HL-60 (cell line): ENCODE measurements at regions not wholly inside any gene's neighbourhood (a gene's known extent, or its start where the extent isn't known, plus 50 kb on each side); places are given as distances from the start of the nearest gene placed in this dataset.

Experiments
- DNase-seq, 2 experiments: peaks; one replicate each; pipeline ENCODE4 v3.0.0-alpha.2; 2010 to 2020; ENCODE audit warnings: low read depth in 1 of 2, low spot score in 1 of 2
- H3K27ac ChIP-seq: fragments of 250-450 bp; sonication (Bioruptor Pico); replicated peaks from 2 replicates; pipeline ENCODE4 v1.5.1; 2020; ENCODE audit warnings: mild to moderate bottlenecking, moderate library complexity
- H3K27me3 ChIP-seq: fragments of 250-450 bp; sonication (Bioruptor Pico); 2 replicates; pipeline ENCODE4 v1.5.1; 2021; ENCODE audit warnings: mild to moderate bottlenecking, moderate library complexity; ENCODE audit not compliant: insufficient read depth, poor library complexity, severe bottlenecking
- H3K4me3 ChIP-seq: replicated peaks from 2 replicates; pipeline ENCODE4 v1.5.1; 2011; ENCODE audit warnings: mild to moderate bottlenecking, control low read depth, low read length; ENCODE audit not compliant: insufficient read depth
- CTCF ChIP-seq: IDR thresholded peaks from one replicate; pipeline ENCODE4 v1.5.1; 2011; ENCODE audit warnings: low read length, control low read depth, inconsistent platforms; ENCODE audit not compliant: insufficient read depth
- GABPA ChIP-seq: IDR thresholded peaks from 2 replicates; pipeline ENCODE4 v1.6.1; 2012; ENCODE audit warnings: low read depth
- POLR2AphosphoS5 ChIP-seq: IDR thresholded peaks from 2 replicates; pipeline ENCODE4 v1.6.1; 2012; ENCODE audit warnings: low read depth
- REST ChIP-seq: IDR thresholded peaks from 2 replicates; pipeline ENCODE4 v1.6.1; 2012; ENCODE audit warnings: low read depth; ENCODE audit not compliant: insufficient replicate concordance
- SPI1 ChIP-seq: IDR thresholded peaks from 2 replicates; pipeline ENCODE4 v1.6.1; 2012; ENCODE audit warnings: low read depth, mild to moderate bottlenecking, borderline replicate concordance

- no peaks in the 10 kb centered on the region for H3K27me3 ChIP-seq
- H3K27ac ChIP-seq: no peak overlapping the region
- no peak for TF ChIP-seq CTCF
- TF ChIP-seq GABPA: no peak
- no peak for TF ChIP-seq POLR2AphosphoS5
- no peak for DNase-seq
- H3K4me3 ChIP-seq: no peak overlapping the region
These were observed 163.6 kb downstream of the LRRC70 start for GRCh38 chr5:62742207-62742606.

GRCh38 chr5:62741761-62742160 is 163.1 kb downstream of the LRRC70 start:
- H3K27me3 ChIP-seq: no peaks in the 10 kb centered on the region
- TF ChIP-seq CTCF: no peak
- no peak for TF ChIP-seq REST
- TF ChIP-seq SPI1: no peak
- no peak for TF ChIP-seq POLR2AphosphoS5
- TF ChIP-seq GABPA: no peak
- DNase-seq: no peak
- no peak overlapping the region for H3K27ac ChIP-seq
- no peak overlapping the region for H3K4me3 ChIP-seq

GRCh38 chr5:62737766-62738165 is 159.1 kb downstream of the LRRC70 start:
- no peak for DNase-seq
- TF ChIP-seq SPI1 (no peak), POLR2AphosphoS5 (no peak), GABPA (no peak), CTCF (no peak), REST (no peak)

GRCh38 chr5:62732677-62733121 is 154.1 kb downstream of the LRRC70 start:
- H3K27me3 ChIP-seq: no peaks in the 10 kb centered on the region
- no peak overlapping the region for H3K4me3 ChIP-seq
- no peak for TF ChIP-seq CTCF
- no peak for TF ChIP-seq REST
- TF ChIP-seq SPI1: no peak
- TF ChIP-seq GABPA: no peak
- TF ChIP-seq POLR2AphosphoS5: no peak
- no peak overlapping the region for H3K27ac ChIP-seq
- peak; percentile 9 to 61 for DNase-seq

More at GRCh38 chr5:62737766-62738165, 159.1 kb downstream of the LRRC70 start:
- no peak overlapping the region for H3K27ac ChIP-seq
- H3K4me3 ChIP-seq: no peak overlapping the region
- no peaks in the 10 kb centered on the region for H3K27me3 ChIP-seq
